Esophagus muscularis mucosa (tissue), 4 donors: ENCODE measurements at regions not wholly inside any gene's neighbourhood (a gene's known extent, or its start where the extent isn't known, plus 50 kb on each side); places are given as distances from the start of the nearest gene placed in this dataset.

Source experiments
- DNase-seq: peaks from one replicate; pipeline ENCODE4 v3.0.0-alpha.2; 2017; ENCODE audit errors: extremely low spot score
- H3K27ac ChIP-seq, 4 donors: fragments of 200-600 bp; sonication (generic); replicated peaks in 1 of 4; 1 replicate in 3 of 4; 2 replicates in 1 of 4; pipeline ENCODE4 v1.5.1; 2016 to 2019; ENCODE audit warnings: mild to moderate bottlenecking in 1 of 4
- H3K27me3 ChIP-seq, 4 donors: fragments of 200-600 bp; sonication (generic); one replicate each; pipeline versions ENCODE4 v1.5.1 to v1.6.0; 2016 to 2019
- H3K36me3 ChIP-seq, 4 donors: fragments of 200-600 bp; sonication (generic); one replicate each; pipeline ENCODE4 v1.5.1; 2016 to 2019
- H3K4me1 ChIP-seq, 4 donors: fragments of 200-600 bp; sonication (generic); one replicate each; pipeline ENCODE4 v1.5.1; 2016 to 2019
- H3K4me3 ChIP-seq, 4 donors: fragments of 200-600 bp; sonication (generic); 1 replicate in 2 of 4; 2 replicates in 2 of 4; pipeline ENCODE4 v1.5.1; 2016 to 2019; ENCODE audit warnings: mild to moderate bottlenecking in 4 of 4, moderate library complexity in 1 of 4
- H3K9me3 ChIP-seq, 4 donors: fragments of 200-600 bp; sonication (generic); 1 replicate in 3 of 4; 2 replicates in 1 of 4; pipeline ENCODE4 v1.5.1; 2016 to 2019
- EP300 ChIP-seq: sonication (generic); formaldehyde crosslinking; IDR thresholded peaks from one replicate; pipeline ENCODE4 v1.6.1; 2017; ENCODE audit warnings: antibody characterized with exemption
- POLR2A ChIP-seq: fragments of 450-650 bp; IDR thresholded peaks from one replicate; pipeline ENCODE4 v1.6.1; 2017; ENCODE audit warnings: antibody characterized with exemption, moderate library complexity, mild to moderate bottlenecking, low read depth
- POLR2AphosphoS5 ChIP-seq, 2 donors: sonication (generic); formaldehyde crosslinking; IDR thresholded peaks; one replicate each; pipeline ENCODE4 v1.6.1; 2017; ENCODE audit warnings: antibody characterized with exemption in 2 of 2
- WGBS: methylation state at CpG from one replicate; pipeline ENCODE4 v1.1.5; 2018; 5-methylcytosine and 5-hydroxymethylcytosine counted together
- intact Hi-C: fragments of 100-400 bp; cut with DNase I; formaldehyde crosslinking; loops from one replicate; pipeline ENCODE4 v1.15.1; 2023
- TF ChIP-seq, protein P1 (sequence below), 3 experiments: fragments of 200-600 bp in 2 of 3; fragments of 450-650 bp in 1 of 3; sonication (generic) in 2 of 3; IDR thresholded peaks; one replicate each; pipeline ENCODE4 v1.5.1; 2017 to 2019; ENCODE audit warnings: antibody characterized with exemption in 3 of 3, mild to moderate bottlenecking in 2 of 3, moderate library complexity in 1 of 3

DNA sequence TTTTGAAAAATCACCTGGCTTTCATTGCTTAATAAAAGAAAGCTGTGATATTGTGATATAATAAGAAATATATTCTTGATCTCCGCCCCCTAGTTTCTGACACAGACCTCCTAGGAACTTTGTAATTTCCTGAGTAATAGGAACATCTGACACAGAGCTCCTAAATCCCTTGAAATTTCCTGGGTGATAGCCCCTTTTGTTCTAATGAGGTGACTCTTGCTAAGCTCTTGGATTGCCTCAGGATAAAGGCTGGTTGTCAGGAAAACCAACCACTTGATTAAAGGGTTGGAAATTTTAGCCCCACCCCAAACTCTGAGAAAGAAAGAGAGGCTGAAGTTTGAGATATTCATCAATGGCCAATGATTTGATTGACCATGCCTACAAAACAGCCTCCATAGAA, 326.4 kb upstream of the KIF2B start:
- no peak for DNase-seq
- Histone ChIP-seq H3K27ac (no peak overlapping the region), H3K36me3 (no peaks in the 10 kb centered on the region), H3K4me3 (no peak overlapping the region), H3K27me3 (no peaks in the 10 kb centered on the region), H3K9me3 (no peaks in the 10 kb centered on the region), H3K4me1 (no peaks in the 10 kb centered on the region)
- intact Hi-C loops, result no loop called here
- TF ChIP-seq POLR2AphosphoS5 (IDR thresholded peaks at IDR 0.05) (no peak), POLR2A (no peak), EP300 (no peak)
- TF ChIP-seq, protein P1, sequence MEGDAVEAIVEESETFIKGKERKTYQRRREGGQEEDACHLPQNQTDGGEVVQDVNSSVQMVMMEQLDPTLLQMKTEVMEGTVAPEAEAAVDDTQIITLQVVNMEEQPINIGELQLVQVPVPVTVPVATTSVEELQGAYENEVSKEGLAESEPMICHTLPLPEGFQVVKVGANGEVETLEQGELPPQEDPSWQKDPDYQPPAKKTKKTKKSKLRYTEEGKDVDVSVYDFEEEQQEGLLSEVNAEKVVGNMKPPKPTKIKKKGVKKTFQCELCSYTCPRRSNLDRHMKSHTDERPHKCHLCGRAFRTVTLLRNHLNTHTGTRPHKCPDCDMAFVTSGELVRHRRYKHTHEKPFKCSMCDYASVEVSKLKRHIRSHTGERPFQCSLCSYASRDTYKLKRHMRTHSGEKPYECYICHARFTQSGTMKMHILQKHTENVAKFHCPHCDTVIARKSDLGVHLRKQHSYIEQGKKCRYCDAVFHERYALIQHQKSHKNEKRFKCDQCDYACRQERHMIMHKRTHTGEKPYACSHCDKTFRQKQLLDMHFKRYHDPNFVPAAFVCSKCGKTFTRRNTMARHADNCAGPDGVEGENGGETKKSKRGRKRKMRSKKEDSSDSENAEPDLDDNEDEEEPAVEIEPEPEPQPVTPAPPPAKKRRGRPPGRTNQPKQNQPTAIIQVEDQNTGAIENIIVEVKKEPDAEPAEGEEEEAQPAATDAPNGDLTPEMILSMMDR (IDR thresholded peaks at IDR 0.05), result no peak
- 92% methylated on average over 1 of the region's 1 CpG for WGBS

DNA sequence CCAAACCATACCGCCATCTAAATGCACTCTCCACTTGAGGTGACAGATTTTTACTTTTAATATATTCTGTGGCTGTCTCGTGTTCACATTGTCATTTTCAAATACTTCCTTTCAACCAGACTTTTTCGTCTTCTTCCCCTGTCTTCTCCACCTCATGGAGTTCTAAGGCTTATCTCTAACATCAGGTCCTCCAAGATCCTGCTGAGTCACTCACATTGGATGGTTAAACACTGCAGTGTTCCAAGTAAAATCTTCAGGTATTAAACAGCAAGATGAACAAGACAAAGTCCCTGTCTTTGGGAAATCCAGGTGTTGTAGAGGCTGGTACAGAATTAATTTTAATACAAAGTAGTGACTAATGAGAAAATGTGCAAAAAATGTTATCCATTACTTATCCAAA, 330.2 kb upstream of the KIF2B start:
- Histone ChIP-seq H3K9me3 (no peaks in the 10 kb centered on the region), H3K4me1 (no peaks in the 10 kb centered on the region), H3K27me3 (no peaks in the 10 kb centered on the region), H3K27ac (no peak overlapping the region), H3K4me3 (no peak overlapping the region), H3K36me3 (no peaks in the 10 kb centered on the region)
- intact Hi-C loops, result no loop called here
- no peak for TF ChIP-seq POLR2AphosphoS5 (IDR thresholded peaks at IDR 0.05)
- no peak for DNase-seq
- 77% methylated on average over 3 of the region's 3 CpGs for WGBS

DNA sequence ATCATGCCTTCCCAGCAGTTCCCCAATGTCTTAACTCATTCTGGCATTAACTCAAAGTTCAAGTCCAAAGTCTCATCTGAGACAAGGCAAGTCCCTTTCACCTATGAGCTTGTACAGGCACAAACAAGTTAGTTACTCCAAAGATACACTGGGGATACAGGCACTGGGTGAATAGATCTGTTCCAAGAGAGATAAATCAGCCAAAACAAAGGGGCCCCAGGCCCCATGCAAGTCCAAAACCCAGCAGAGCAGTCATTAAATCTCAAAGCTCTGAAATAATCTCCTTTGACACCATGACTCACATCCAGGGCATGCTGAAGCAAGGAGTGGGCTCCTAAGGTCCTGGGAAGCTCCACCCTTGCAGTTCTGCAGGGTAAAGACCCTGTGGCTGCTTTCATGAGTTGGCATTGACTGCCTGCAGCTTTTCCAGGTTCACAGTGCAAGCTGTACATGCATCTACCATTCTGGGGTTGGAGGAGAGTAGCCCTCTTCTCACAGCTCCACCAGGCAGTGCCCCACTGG, 332.2 kb upstream of the KIF2B start:
- TF ChIP-seq EP300, result no peak
- TF ChIP-seq, protein P1 (IDR thresholded peaks at IDR 0.05), result no peak
- TF ChIP-seq POLR2A, result no peak
- no peak for TF ChIP-seq POLR2AphosphoS5 (IDR thresholded peaks at IDR 0.05)
- Histone ChIP-seq H3K4me1 (no peaks in the 10 kb centered on the region), H3K27me3 (no peaks in the 10 kb centered on the region), H3K4me3 (no peak overlapping the region), H3K36me3 (no peaks in the 10 kb centered on the region), H3K9me3 (no peaks in the 10 kb centered on the region), H3K27ac (no peak overlapping the region)
- intact Hi-C loops, result no loop called here
- no peak for DNase-seq

DNA sequence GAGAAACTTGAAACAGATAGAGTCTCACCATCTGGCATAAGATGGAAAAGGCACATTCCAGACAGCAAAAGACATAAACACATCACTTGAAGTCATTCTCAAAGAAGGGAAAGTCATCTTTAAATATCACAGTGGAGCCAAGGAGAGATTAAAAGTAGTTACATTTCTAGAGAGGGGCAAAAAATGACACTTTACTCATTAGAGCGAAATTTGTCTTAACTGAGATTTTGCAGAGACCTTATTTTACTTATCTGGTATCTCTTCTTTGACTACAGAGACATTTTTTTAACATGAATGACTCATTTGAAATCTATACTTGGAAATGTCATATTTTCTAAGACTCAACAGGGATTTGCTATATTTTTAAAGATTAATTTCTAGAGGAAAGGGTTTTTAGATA, 339.0 kb upstream of the KIF2B start:
- Histone ChIP-seq H3K4me1 (no peaks in the 10 kb centered on the region), H3K4me3 (no peak overlapping the region), H3K27ac (no peak overlapping the region), H3K36me3 (no peaks in the 10 kb centered on the region), H3K27me3 (no peaks in the 10 kb centered on the region), H3K9me3 (no peaks in the 10 kb centered on the region)
- 27% methylated on average over 1 of the region's 1 CpG for WGBS
- TF ChIP-seq POLR2AphosphoS5 (IDR thresholded peaks at IDR 0.05), result no peak
- no peak for DNase-seq
- intact Hi-C loops, result no loop called here

DNA sequence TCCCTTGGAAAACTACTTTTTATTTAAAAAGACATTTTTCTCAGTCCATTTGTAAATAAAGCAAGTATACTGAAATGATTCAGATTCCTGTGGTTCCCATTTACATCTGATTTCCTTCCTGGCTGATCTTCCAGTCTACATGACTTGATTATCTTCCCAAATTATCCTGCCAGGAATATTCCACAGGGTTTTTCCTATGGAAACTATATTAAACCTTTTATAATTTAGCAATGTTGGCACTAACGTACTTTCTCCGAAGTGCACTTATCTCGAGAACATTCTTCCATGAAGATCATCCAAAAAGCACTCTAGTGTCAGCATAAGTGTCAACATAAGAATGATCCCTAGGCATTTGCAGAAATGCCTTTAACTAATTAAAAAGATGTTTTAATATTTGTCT, 347.7 kb upstream of the KIF2B start:
- H3K27me3 ChIP-seq, result no peaks in the 10 kb centered on the region
- DNase-seq, result no peak
- 67% methylated on average over 3 of the region's 3 CpGs for whole genome bisulfite sequencing
- intact Hi-C loops, result no loop called here
- H3K4me1 ChIP-seq, result no peaks in the 10 kb centered on the region
- H3K36me3 ChIP-seq, result no peaks in the 10 kb centered on the region
- no peak overlapping the region for H3K27ac ChIP-seq
- H3K9me3 ChIP-seq, result no peaks in the 10 kb centered on the region
- TF ChIP-seq POLR2AphosphoS5 (IDR thresholded peaks at IDR 0.05) (no peak), EP300 (no peak), POLR2A (no peak)
- TF ChIP-seq, protein P1 (IDR thresholded peaks at IDR 0.05), result no peak
- H3K4me3 ChIP-seq, result no peak overlapping the region

DNA sequence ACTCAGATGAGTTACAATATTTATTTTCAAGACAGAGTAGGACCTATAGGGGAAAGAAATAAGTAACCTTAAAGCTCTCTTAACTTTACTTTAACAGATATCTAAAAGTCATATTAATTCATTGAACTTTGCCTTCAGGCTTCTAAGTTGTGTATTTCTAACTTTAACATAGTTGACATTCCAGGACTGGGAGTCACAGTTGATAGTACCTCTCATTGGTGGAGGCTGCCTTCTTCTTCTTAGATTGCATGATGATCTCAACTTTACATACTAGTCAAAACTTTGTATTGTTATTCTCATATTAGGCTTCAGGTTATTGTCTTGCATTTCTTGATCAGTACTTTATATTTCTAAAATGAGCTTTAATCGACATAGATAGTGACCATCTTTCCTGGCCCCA, 350.1 kb upstream of the KIF2B start:
- 90% methylated on average over 1 of the region's 1 CpG for WGBS
- TF ChIP-seq, protein P1 (IDR thresholded peaks at IDR 0.05), result no peak
- TF ChIP-seq POLR2A, result no peak
- TF ChIP-seq POLR2AphosphoS5 (IDR thresholded peaks at IDR 0.05), result no peak
- intact Hi-C loops, result no loop called here

More for the DNA sequence above, 350.1 kb upstream of the KIF2B start:
- Histone ChIP-seq H3K27ac (no peak overlapping the region), H3K4me3 (no peak overlapping the region), H3K36me3 (no peaks in the 10 kb centered on the region), H3K9me3 (no peaks in the 10 kb centered on the region), H3K27me3 (no peaks in the 10 kb centered on the region), H3K4me1 (no peaks in the 10 kb centered on the region)
- DNase-seq, result no peak
